SK-N-SH (cell line): ENCODE measurements at regions not wholly inside any gene's neighbourhood (a gene's known extent, or its start where the extent isn't known, plus 50 kb on each side); places are given as distances from the start of the nearest gene placed in this dataset.

Source experiments
- POLR2AphosphoS5 ChIP-seq: IDR thresholded peaks from 2 replicates; pipeline ENCODE4 v1.6.1; 2012; ENCODE audit warnings: low read depth, low read length
- RAD21 ChIP-seq: IDR thresholded peaks from 2 replicates; pipeline ENCODE4 v1.6.1; 2012; ENCODE audit warnings: mild to moderate bottlenecking, low read length
- REST ChIP-seq: IDR thresholded peaks from 2 replicates; pipeline ENCODE4 v1.6.1; 2012; ENCODE audit warnings: mild to moderate bottlenecking, low read depth, low read length, moderate library complexity
- SIN3A ChIP-seq: IDR thresholded peaks from 2 replicates; pipeline ENCODE4 v1.6.1; 2012; ENCODE audit warnings: low read depth, mild to moderate bottlenecking, low read length, moderate library complexity, borderline replicate concordance
- TAF1 ChIP-seq: IDR thresholded peaks from 2 replicates; pipeline ENCODE4 v1.6.1; 2012; ENCODE audit warnings: low read depth, mild to moderate bottlenecking, low read length, moderate library complexity, borderline replicate concordance

GRCh38 chr12:33265033-33265731 is 174.4 kb downstream of the SYT10 start:
- no peak for TF ChIP-seq TAF1
- no peak for TF ChIP-seq RAD21
- no peak for TF ChIP-seq REST
- no peak for TF ChIP-seq SIN3A
- TF ChIP-seq POLR2AphosphoS5 = no peak
